G401 (cell line): ENCODE measurements at regions not wholly inside any gene's neighbourhood (a gene's known extent, or its start where the extent isn't known, plus 50 kb on each side); places are given as distances from the start of the nearest gene placed in this dataset.

ENCODE experiments used
- DNase-seq: peaks from one replicate; pipeline ENCODE4 v3.0.0-alpha.2; 2015; ENCODE audit warnings: low spot score
- in situ Hi-C: cut with HindIII; loops from 2 replicates; pipeline ENCODE4 v1.10.0; 2016; ENCODE audit warnings: low sequenced_read_pairs, mixed read lengths

GRCh38 chr18:67094123-67094522 is 422.4 kb downstream of the DSEL start:
- DNase-seq = no peak
- in situ Hi-C loops = no loop called here

- DNase-seq = no peak
- in situ Hi-C loops = no loop called here
These were observed 424.4 kb downstream of the DSEL start for GRCh38 chr18:67092141-67092540.

DNA sequence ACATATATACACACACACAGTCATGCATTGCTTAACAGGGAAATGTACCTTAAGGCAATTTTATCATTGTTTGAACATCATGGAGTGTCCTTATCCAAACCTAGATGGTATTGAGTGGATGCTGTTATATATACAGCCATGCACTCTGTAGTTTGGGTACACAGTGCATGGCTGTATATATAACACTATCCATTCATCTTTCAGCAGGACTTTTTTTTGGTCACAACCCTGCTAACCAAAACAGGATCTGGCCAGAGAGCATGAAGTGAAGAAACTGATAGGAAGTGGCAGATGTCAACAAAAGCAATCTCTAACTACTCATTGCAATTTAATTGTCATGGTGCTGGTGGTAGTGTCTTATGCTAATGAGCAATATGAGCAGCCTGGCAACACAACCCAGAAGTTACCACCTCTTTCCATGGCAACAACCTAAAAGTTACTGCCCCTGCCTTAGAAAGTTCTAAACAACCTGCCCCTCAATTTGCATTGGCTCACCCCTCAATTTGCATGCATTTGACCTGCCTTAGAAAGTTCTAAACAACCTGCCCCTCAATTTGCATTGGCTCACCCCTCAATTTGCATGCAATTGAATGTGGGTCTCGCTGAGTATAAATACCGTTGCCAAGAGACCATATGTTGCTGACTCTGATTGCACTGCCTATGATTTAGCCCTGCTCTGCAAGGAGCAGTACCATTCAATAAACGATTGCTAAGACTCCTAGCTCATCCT is 434.9 kb downstream of the DSEL start:
- in situ Hi-C loops = no loop called here
- DNase-seq = peak; percentile 6

GRCh38 chr18:67080601-67081000 is 435.9 kb downstream of the DSEL start:
- in situ Hi-C loops = no loop called here

GRCh38 chr18:67074309-67074708 is 442.2 kb downstream of the DSEL start:
- in situ Hi-C loops = no loop called here
- DNase-seq = no peak

More at GRCh38 chr18:67080601-67081000, 435.9 kb downstream of the DSEL start:
- peak; percentile 16 for DNase-seq

DNA sequence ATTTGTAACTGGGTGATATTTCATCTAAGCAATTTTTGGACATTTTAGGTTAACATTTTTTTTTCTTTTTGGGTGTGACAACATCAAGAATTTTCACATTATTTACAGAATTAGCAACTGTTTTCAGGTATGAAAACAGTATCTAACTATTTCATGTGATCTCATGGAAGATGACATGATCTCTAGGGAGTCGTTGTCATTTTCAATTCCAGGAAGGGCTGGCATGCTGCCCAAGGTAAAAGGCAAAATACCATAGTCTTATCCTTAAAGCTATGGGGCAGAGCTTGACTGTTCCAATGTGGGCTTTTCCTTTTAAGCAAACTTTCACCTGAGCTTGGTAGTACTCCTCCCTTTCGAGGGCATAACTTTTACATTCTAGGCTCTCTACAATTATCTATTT is 443.7 kb downstream of the DSEL start:
- no peak for DNase-seq

GRCh38 chr18:67068608-67069007 is 447.9 kb downstream of the DSEL start:
- in situ Hi-C loops = no loop called here
- DNase-seq = no peak

More for the DNA sequence above, 443.7 kb downstream of the DSEL start:
- in situ Hi-C loops = no loop called here

- DNase-seq = no peak
- in situ Hi-C loops = no loop called here
These were observed 443.4 kb upstream of the CDH19 start for GRCh38 chr18:67047334-67047733.

GRCh38 chr18:67043276-67043675 is 439.4 kb upstream of the CDH19 start:
- in situ Hi-C loops = no loop called here
- DNase-seq = no peak

- in situ Hi-C loops = no loop called here
- no peak for DNase-seq
These were observed 437.4 kb upstream of the CDH19 start for GRCh38 chr18:67041334-67041733.

- in situ Hi-C loops = no loop called here
- DNase-seq = no peak
These were observed 431.1 kb upstream of the CDH19 start for GRCh38 chr18:67035026-67035425.

DNA sequence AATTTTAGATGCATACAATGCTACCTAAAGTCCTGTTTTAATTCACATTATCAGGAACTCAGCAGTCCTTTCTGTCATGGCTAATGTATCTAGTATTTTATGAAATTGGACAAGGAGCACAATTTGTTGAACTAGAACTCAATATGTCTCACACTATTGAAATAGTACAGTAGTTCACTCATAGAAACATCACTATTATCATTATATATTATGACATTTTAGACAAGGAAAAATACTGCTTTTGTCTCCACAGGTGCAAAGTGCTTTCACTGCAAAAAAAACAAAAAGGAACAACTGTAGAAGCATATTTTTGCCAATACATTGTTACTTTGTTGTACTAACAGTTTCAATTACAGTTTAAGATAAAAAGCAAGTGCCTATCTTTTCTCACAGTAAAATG is 419.2 kb upstream of the CDH19 start:
- DNase-seq = no peak
- in situ Hi-C loops = no loop called here

DNA sequence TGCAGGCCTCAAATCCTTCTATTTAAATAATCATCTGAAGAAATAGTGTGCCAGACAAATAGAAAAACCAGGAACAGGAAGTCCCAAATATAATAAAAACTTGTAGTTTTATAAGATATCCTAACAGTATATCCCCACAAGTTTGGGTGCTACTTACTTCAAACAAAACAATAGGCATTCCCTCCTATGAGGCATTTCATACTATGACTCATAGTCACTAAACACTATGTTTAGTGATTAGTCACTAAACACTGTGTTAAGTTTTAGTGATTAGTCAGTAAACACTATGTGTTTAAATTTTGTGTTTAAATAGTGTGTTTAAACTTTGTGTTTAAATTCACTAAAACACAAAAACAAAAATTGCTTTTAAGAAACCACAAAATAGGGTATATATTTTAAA is 407.0 kb upstream of the CDH19 start:
- no peak for DNase-seq
- in situ Hi-C loops = no loop called here

GRCh38 chr18:67007999-67008398 is 404.1 kb upstream of the CDH19 start:
- in situ Hi-C loops = no loop called here
- no peak for DNase-seq

DNA sequence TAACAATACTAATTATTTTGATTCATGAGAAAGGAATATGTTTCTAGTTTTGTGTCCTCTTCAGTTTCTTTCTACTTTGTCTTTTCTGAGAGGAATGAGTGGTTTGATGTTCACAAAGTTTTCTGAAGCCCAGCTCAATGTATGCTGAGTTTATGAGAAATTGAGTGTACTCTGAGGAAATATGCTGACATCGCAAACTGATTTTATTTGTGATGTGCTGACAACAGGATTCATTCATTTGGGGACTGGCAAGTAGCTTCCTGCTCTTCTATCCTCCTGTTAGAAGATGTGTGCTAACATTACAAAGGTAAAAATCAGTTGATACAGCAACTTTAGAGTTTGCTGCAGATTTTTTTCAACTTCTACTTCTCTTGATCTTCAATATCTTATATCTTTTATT is 403.2 kb upstream of the CDH19 start:
- DNase-seq = no peak
- in situ Hi-C loops = no loop called here

DNA sequence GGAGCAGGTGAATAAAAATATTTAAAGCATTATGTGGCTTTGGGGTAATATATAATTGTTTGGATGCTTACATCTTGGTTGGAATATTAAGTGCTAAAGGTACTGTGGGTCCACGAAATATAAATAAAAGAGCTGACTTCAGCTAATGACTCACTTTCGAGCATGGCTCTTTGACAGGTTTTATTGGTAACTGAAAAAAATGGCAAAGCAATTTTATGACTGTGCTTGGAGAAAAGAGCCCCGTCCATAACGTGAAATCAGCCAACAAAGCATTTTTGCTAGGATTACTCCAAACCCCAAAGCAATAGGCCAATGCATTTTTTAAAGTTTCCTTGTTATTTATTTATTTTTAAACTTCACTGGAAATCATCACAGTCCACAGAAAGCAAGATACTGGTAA is 397.2 kb upstream of the CDH19 start:
- DNase-seq = no peak
- in situ Hi-C loops = no loop called here

GRCh38 chr18:66999003-66999402 is 395.1 kb upstream of the CDH19 start:
- in situ Hi-C loops = no loop called here
- DNase-seq = no peak

DNA sequence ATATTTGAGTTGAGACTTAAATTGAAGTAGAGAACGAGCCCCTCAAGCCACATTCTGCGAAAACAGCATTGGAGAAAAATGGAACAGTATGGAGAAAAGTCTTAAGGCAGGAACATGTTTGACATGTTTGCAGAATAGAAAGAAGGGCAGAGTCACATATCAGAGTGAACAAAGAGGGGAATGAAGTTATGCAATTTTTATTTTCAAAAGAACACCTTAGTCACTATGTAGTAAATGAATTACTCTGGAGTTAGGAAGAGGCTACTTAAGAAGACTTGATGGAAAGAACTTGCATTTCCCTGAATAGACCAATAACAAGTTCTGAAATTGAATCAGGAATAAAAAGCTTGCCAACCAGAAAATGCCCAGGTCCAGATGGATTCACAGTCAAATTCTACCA is 391.4 kb upstream of the CDH19 start:
- in situ Hi-C loops = no loop called here
- DNase-seq = no peak

DNA sequence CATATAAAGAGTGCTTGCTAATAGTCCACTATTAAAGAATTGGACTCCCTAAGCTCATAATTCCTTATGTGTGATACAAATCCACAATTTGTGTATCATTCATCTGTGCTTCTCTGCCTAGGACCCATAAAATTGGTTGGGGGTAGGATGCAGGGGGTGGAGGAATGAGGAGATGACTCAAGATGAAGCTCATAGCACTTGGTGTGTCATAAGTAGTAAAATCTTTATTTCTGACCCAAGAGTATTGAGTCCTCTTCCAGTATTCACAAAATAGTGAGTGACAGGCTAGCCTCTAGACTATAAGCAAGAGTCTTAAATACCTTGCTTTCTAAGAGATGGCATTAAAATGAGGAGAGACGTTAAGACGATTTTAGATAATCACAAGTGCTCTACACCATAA is 390.9 kb upstream of the CDH19 start:
- in situ Hi-C loops = no loop called here
- no peak for DNase-seq

DNA sequence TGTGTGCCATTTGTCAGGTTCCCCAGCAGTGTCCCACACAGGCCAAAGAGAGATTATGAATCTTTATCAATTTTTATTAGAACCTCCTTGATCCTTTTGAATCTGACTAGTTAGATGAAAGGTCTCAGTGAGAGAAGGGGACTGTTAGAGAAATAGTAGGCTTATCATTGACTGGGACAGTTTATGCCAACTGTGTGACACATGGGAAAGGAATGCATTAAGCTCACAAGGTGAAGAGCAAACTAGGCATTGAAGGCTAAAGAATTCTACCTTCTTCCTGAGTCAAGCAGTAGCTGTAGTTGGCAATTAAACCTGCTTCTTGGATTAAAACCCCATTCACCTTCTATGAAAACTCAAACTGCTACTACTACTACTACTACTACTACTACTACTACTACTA is 389.6 kb upstream of the CDH19 start:
- in situ Hi-C loops = no loop called here
- DNase-seq = no peak

- in situ Hi-C loops = no loop called here
- no peak for DNase-seq
These were observed 387.0 kb upstream of the CDH19 start for GRCh38 chr18:66990909-66991308.

- DNase-seq = no peak
- in situ Hi-C loops = no loop called here
These were observed 375.1 kb upstream of the CDH19 start for GRCh38 chr18:66979009-66979408.
